HUES64 (cell line): ENCODE measurements at regions not wholly inside any gene's neighbourhood (a gene's known extent, or its start where the extent isn't known, plus 50 kb on each side); places are given as distances from the start of the nearest gene placed in this dataset.

Experiments used
- H3K27ac ChIP-seq: 2 replicates; pipeline ENCODE4 v1.7.0; 2013; ENCODE audit warnings: low read depth, low read length, inconsistent platforms
- H3K27me3 ChIP-seq: 2 replicates; pipeline ENCODE4 v1.6.1; 2013; ENCODE audit warnings: mild to moderate bottlenecking, low read length; ENCODE audit not compliant: insufficient read depth
- H3K36me3 ChIP-seq: 2 replicates; pipeline ENCODE4 v1.6.1; 2013; ENCODE audit warnings: mild to moderate bottlenecking, low read length; ENCODE audit not compliant: insufficient read depth
- H3K4me1 ChIP-seq: 2 replicates; pipeline ENCODE4 v1.6.1; 2013; ENCODE audit warnings: mild to moderate bottlenecking, low read length, moderate library complexity; ENCODE audit not compliant: insufficient read depth
- H3K4me3 ChIP-seq: 2 replicates; pipeline ENCODE4 v1.5.1; 2013; ENCODE audit warnings: mild to moderate bottlenecking, low read length, moderate library complexity
- H3K9ac ChIP-seq: 2 replicates; pipeline ENCODE4 v1.6.1; 2013; ENCODE audit warnings: mild to moderate bottlenecking, low read depth, low read length
- H3K9me3 ChIP-seq: 2 replicates; pipeline ENCODE4 v1.6.1; 2013; ENCODE audit warnings: low read depth, low read length; ENCODE audit not compliant: insufficient read depth
- WGBS: fragments of 150-250, 120-280 bp; methylation state at CpG from one replicate; pipeline ENCODE4 v1.1.7; 2013; ENCODE audit warnings: missing lambda C conversion rate; 5-methylcytosine and 5-hydroxymethylcytosine counted together

DNA sequence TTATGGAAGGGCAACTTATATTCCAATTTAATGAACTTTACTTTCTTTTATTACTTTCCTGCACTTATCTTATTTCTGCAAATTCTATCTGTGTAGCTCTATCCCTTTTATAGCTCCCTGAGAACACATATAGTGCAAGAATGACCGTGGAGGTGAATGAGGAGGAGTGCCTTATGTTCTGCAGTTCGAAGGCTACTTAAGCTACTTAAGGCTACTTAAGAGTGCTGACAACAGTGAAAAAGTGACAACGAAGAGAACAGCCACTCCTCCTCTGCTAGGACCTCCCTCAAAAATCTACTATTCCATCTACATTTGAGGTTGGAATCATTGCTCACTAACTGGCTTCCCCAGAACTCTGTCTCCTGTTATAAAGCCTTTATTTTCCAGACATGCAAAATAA, 1365.7 kb upstream of the C9orf72 start:
- H3K27me3 ChIP-seq, result no peaks in the 10 kb centered on the region
- no peaks in the 10 kb centered on the region for H3K36me3 ChIP-seq
- H3K4me3 ChIP-seq, result no peak overlapping the region
- H3K9me3 ChIP-seq, result no peaks in the 10 kb centered on the region
- whole genome bisulfite sequencing, result 47% methylated on average over 3 of the region's 3 CpGs
- H3K4me1 ChIP-seq, result peaks cover 37% of the 10 kb centered on the region
- H3K9ac ChIP-seq, result no peak overlapping the region
- no peak overlapping the region for H3K27ac ChIP-seq

DNA sequence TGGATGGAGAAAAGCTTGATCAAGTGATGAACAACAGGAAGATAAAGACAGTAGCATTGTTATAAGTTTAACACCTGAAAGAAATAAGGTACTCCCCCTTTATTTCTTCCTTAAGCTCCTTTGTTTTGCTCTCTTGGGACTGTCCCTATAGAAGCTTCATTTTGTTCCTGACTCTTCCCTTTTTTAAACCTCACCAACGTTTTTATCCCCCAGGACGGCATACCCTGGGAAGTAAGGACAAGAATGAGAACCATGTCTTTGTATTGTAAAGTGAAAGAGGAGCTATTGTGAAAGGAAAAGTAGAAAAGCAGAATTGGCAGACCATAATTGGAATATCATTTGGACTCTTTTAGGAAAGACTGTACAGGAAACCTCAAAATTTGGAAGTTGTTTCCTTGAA, 1368.6 kb upstream of the C9orf72 start:
- Histone ChIP-seq H3K9ac (no peak overlapping the region), H3K36me3 (no peaks in the 10 kb centered on the region), H3K4me1 (peaks cover 29% of the 10 kb centered on the region), H3K9me3 (no peaks in the 10 kb centered on the region), H3K27ac (peak overlapping the region; percentile 15; the same call in 1 of the 2 replicates), H3K4me3 (no peak overlapping the region), H3K27me3 (no peaks in the 10 kb centered on the region)
- WGBS, result 22% methylated on average over 2 of the region's 2 CpGs

DNA sequence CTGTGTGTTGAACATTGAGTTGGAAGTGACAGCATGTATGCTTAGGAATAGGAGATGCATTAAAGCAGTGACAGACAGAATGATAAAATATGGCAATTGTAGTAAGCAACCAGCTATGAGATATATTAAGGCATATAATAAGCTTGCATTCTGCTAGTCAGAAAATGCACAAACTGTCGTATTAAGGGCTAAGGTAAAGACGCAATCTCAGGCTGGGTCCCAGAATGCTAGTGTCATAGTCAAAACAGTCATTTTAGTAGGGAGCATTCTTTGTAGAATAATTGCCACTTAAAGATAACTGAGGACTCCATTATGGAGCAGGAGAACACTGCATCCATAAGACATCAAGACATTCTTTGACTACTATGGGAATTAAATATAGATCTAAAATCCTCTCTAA, 1369.7 kb upstream of the C9orf72 start:
- no peaks in the 10 kb centered on the region for H3K27me3 ChIP-seq
- no peak overlapping the region for H3K4me3 ChIP-seq
- 96% methylated on average over 2 of the region's 2 CpGs for WGBS
- no peak overlapping the region for H3K27ac ChIP-seq
- peaks cover 29% of the 10 kb centered on the region for H3K4me1 ChIP-seq
- no peaks in the 10 kb centered on the region for H3K9me3 ChIP-seq
- H3K36me3 ChIP-seq, result no peaks in the 10 kb centered on the region
- H3K9ac ChIP-seq, result no peak overlapping the region

DNA sequence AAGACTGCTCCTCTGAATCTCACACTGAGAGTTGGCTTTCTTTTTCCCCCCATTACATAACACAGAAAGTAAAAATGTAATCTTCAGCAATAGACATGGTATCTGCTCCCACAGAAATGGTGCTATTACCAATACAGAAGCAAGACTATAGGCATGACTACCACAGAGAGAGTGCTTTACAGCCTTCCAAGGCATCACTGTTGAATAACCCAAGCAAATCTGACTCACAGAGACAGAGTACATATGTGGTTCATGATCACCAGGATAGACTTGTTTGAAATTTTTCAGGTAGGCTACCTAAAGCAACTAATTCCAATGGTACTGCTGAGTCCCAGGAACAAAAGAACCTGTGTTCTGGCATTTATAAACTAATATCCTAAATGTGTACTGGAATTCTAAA, 1373.4 kb upstream of the C9orf72 start:
- no peak overlapping the region for H3K27ac ChIP-seq
- no peak overlapping the region for H3K4me3 ChIP-seq
- no peaks in the 10 kb centered on the region for H3K27me3 ChIP-seq
- no peaks in the 10 kb centered on the region for H3K9me3 ChIP-seq
- H3K9ac ChIP-seq, result no peak overlapping the region
- peaks cover 8% of the 10 kb centered on the region for H3K4me1 ChIP-seq
- H3K36me3 ChIP-seq, result no peaks in the 10 kb centered on the region

DNA sequence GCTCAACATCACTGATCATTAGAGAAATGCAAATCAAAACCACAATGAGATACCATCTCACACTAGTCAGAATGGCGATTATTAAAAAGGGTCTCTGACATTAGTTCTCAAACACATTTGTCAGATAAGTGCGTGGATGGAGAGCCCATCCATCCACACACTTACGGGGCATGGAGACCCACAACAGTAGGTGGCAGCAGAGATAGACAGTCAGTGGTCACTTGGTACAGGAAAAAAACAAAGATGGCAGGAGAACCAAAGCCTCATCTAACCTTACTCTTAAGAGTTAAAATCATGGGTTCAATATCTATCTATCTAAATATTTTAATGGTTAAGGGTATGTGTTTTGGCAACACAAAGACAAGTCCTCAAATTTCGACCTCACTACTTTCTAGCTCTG, 1378.7 kb upstream of the C9orf72 start:
- H3K4me3 ChIP-seq, result no peak overlapping the region
- peaks cover 7% of the 10 kb centered on the region for H3K4me1 ChIP-seq
- no peaks in the 10 kb centered on the region for H3K36me3 ChIP-seq
- H3K9ac ChIP-seq, result no peak overlapping the region
- H3K27ac ChIP-seq, result no peak overlapping the region
- no peaks in the 10 kb centered on the region for H3K9me3 ChIP-seq
- no peaks in the 10 kb centered on the region for H3K27me3 ChIP-seq
- 93% methylated on average over 3 of the region's 4 CpGs for WGBS

DNA sequence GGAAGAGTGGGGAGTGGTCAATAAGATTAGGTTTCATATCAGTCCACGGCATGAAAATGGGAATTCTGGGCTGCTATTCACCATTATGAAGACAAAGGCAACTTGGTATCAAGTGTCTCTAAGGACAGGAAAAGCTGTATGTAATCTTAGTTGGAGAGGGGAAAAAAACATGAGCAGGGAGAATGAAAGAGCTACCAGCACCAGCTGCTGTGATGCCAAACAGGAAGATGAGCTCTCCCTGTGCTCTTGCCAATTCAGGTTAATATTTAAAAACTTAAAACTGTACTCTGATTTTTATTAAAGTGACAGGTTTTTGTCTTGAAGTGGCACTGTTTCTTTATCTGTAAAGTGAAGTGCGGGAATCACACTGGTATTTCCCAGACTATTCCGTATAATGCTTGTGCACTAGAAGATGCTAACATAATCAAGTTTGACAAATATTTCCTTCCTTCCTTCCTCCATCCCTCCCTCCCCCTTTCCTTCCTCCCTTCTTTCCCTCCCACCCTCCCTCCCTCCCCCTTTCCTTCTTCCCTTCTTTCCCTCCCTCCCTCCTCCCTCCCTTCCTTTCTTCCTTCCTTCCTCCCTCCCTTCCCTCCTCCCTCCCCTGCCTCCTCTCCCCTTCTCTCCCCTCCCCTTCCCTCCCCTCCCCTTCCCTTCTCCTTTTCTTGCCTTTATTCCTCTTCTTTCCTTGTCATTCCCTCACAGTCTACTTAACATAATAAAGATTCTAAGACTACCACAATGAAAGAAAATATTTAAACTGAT, 1383.0 kb upstream of the C9orf72 start:
- H3K9me3 ChIP-seq, result no peaks in the 10 kb centered on the region

DNA sequence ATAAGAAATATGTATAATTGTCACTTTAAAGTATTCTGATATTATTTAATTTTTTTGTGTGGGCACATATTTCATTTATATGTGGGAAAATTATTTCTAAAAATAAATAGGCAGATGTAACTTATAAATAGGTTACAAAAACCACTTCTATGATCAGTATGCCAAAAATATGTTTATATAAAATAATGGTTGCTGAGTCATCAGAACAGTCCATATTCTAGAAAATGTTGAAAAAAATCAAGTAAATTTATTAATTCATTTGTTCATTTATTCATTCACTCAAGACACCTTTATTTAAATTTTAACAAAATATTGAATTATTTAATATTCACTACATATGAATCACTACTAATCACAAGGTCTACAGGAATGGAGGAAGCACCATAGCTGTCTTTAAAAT, 1387.3 kb upstream of the C9orf72 start:
- H3K36me3 ChIP-seq, result no peaks in the 10 kb centered on the region
- no peaks in the 10 kb centered on the region for H3K27me3 ChIP-seq
- no peak overlapping the region for H3K27ac ChIP-seq
- peaks cover 24% of the 10 kb centered on the region for H3K4me1 ChIP-seq
- no peak overlapping the region for H3K4me3 ChIP-seq
- H3K9ac ChIP-seq, result no peak overlapping the region
- no peaks in the 10 kb centered on the region for H3K9me3 ChIP-seq

More for the DNA sequence above, 1383.0 kb upstream of the C9orf72 start:
- H3K9ac ChIP-seq, result no peak overlapping the region
- H3K27me3 ChIP-seq, result no peaks in the 10 kb centered on the region
- H3K27ac ChIP-seq, result no peak overlapping the region
- peaks cover 16% of the 10 kb centered on the region for H3K4me1 ChIP-seq
- H3K4me3 ChIP-seq, result no peak overlapping the region
- 98% methylated on average over 3 of the region's 3 CpGs for WGBS
- H3K36me3 ChIP-seq, result no peaks in the 10 kb centered on the region

DNA sequence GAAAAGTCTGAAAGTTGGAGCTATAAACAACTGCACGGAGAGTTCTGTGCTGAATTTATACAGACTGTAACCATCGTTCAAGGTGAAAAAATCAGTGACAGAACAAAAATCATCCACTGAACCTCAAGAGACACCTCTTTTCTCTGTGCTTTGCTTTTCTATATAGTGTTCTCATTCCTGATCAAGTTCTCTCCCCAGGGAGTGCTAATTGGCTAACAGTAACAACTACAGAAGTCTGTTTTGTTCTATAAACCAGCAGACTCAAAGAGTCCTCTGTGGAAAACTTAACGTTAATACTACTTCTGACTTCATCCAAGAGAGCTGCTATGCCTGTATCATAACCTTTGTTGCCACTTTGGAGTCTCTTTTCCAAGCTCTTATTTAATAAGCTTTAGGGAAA, 1388.3 kb upstream of the C9orf72 start:
- no peaks in the 10 kb centered on the region for H3K36me3 ChIP-seq

DNA sequence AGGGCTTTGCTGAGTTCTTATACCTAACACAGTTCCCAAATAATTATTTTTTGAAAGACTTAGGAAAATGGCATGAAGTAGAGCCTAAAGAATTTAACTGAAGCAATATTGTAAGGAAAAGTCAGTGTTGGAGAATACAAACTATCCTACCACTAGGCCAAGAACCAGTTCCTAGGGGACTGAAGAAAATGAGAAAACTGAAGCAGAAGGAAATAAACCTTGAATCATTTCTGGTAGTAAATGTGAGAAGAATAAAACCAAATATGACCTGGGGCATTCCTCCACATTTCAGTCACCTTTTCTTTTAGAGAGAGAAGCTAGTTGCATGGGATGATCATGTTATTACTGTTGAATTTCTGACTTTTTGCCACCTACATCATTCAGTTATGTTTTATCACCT, 1393.9 kb upstream of the C9orf72 start:
- no peaks in the 10 kb centered on the region for H3K27me3 ChIP-seq
- H3K9me3 ChIP-seq, result no peaks in the 10 kb centered on the region
- no peaks in the 10 kb centered on the region for H3K36me3 ChIP-seq
- H3K4me1 ChIP-seq, result peaks cover 44% of the 10 kb centered on the region
- H3K4me3 ChIP-seq, result no peak overlapping the region
- H3K9ac ChIP-seq, result no peak overlapping the region
- H3K27ac ChIP-seq, result no peak overlapping the region

More for the DNA sequence above, 1388.3 kb upstream of the C9orf72 start:
- Histone ChIP-seq H3K27me3 (no peaks in the 10 kb centered on the region), H3K27ac (no peak overlapping the region), H3K4me1 (peaks cover 25% of the 10 kb centered on the region), H3K9me3 (no peaks in the 10 kb centered on the region), H3K4me3 (no peak overlapping the region), H3K9ac (no peak overlapping the region)
- WGBS, result 78% methylated on average over 3 of the region's 3 CpGs

DNA sequence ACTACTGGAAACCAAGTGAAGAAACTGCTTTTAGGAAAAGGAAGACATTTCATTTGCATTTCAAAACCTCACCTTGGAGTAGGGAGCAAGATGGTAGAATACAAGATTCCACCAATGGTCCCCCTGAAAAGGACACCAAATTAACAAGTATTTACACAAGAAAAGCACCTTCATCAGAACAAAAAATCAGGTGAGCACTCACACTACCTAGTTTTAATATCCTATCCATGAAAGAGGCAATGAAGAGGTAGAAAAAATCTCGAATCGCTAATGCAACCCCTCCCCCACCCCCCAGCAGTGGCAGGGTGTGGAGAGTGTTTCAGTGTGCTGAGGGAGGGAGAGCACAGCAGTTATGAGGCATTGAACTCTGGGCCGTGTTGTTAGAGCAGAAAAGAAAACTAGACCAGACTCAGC, 1397.0 kb upstream of the C9orf72 start:
- 46% methylated on average over 1 of the region's 3 CpGs for WGBS
- Histone ChIP-seq H3K36me3 (no peaks in the 10 kb centered on the region), H3K27ac (peak overlapping the region; percentile 92), H3K27me3 (no peaks in the 10 kb centered on the region), H3K9ac (peak overlapping the region; percentile 59), H3K9me3 (no peaks in the 10 kb centered on the region), H3K4me1 (peaks cover 44% of the 10 kb centered on the region), H3K4me3 (peak overlapping the region; percentile 22; the same call in 1 of the 2 replicates)

DNA sequence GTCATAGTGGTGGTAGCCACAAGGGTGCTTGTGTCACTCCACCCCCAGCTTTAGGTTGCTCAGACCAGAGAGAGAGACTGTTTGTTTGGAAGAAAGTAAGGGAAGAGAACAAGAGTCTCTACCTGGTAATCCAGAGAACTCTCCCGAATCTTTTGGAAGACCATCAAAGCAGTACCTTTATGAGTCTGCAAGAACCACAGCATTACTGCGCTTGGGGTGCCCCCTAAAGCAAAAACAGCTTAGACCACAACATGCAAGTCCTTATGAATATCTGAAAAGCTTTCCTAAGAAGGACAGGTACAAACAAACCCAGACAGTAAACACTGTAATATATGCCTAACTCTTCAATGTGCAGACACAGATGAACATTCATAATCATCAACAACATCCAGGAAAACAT, 1398.6 kb upstream of the C9orf72 start:
- no peak overlapping the region for H3K4me3 ChIP-seq

DNA sequence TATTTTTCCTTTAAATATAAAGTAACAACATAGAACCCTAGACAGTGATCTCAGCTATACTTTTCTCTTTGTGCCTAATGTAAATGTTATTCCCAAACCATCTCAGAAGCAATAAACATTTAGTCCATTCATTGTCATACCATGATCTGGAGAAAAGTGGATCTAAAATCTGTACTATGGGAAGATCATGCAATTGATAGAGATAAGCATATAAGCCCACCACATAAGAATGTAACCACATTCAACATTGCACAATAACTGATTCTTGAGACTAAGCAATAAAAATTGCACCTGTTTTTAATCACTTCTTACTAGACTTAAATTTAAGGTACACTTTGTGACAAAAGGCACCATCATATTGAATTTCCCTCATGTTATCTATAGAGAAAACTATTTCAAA, 1403.0 kb upstream of the C9orf72 start:
- Histone ChIP-seq H3K27ac (no peak overlapping the region), H3K9ac (no peak overlapping the region), H3K4me1 (peaks cover 3% of the 10 kb centered on the region), H3K9me3 (no peaks in the 10 kb centered on the region), H3K27me3 (no peaks in the 10 kb centered on the region), H3K4me3 (no peak overlapping the region), H3K36me3 (no peaks in the 10 kb centered on the region)

More for the DNA sequence above, 1398.6 kb upstream of the C9orf72 start:
- Histone ChIP-seq H3K4me1 (peaks cover 39% of the 10 kb centered on the region), H3K9ac (no peak overlapping the region), H3K27me3 (no peaks in the 10 kb centered on the region), H3K9me3 (no peaks in the 10 kb centered on the region), H3K27ac (peak overlapping the region; percentile 91), H3K36me3 (no peaks in the 10 kb centered on the region)
- 0% methylated on average over 2 of the region's 2 CpGs for WGBS
